ENCODE measurements at regions not wholly inside any gene's neighbourhood (a gene's known extent, or its start where the extent isn't known, plus 50 kb on each side); places are given as distances from the start of the nearest gene placed in this dataset.
"Not testable (repeated sequence)": the region's sequence is repeated elsewhere in the genome, so short reads cannot be mapped to it uniquely, and the experiment has no call there.

GRCh38 chr5:87576306-87576705, 163.6 kb upstream of the CCNH start:
- not testable (repeated sequence) for TF ChIP-seq SMC3 (conservative IDR thresholded peaks at IDR 0.05; ENCODE audit: insufficient read depth, low read depth, low read length); POLR2A (conservative IDR thresholded peaks at IDR 0.05); JUNB (CRISPR knock-in tag; conservative IDR thresholded peaks at IDR 0.05); ZKSCAN8 (CRISPR knock-in tag; IDR thresholded peaks at IDR 0.05); BRD9 (IDR thresholded peaks at IDR 0.05; ENCODE audit: low read depth, partially characterized antibody); ZNF318 (IDR thresholded peaks at IDR 0.05; ENCODE audit: borderline replicate concordance in 1 of 2, low read depth in 1 of 2); CBX8 (IDR thresholded peaks at IDR 0.05; ENCODE audit: borderline replicate concordance, extremely low read depth, low read depth, low read length, poor library complexity, severe bottlenecking); SETDB1 (IDR thresholded peaks at IDR 0.05; ENCODE audit: low read length); ZNF282 (CRISPR knock-in tag; IDR thresholded peaks at IDR 0.05); NR3C1 (CRISPR knock-in tag; IDR thresholded peaks at IDR 0.05)

Measured in K562 (cell line).